ENCODE measurements at regions not wholly inside any gene's neighbourhood (a gene's known extent, or its start where the extent isn't known, plus 50 kb on each side); places are given as distances from the start of the nearest gene placed in this dataset.
A peak's percentile ranks its signal among the peaks of the same experiment; 100 is the strongest.
"Not testable (repeated sequence)": the region's sequence is repeated elsewhere in the genome, so short reads cannot be mapped to it uniquely, and the experiment has no call there.

- no peak for DNase-seq
Measured at GRCh38 chr3:14057701-14058100, 67.0 kb downstream of the CHCHD4 start.

DNA sequence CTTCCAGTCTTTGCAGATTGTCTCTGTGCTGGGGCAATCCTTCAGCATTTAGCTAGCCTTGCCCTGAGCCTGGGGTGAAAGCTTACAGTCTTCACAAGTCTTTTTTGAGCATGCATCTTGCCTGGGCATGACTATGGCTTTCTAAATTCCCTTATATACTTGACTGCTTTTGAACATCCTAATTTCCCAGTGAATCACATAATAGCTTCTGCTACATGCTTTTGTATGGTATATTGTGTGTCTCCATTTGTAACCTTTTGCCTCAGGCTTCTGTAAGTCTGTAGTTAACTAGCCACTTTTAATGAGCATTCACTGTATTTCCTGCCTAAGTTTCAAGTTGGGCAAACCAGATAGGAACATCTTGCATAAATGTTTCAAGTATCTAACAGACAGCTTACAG, 76.8 kb downstream of the CHCHD4 start:
- no peak for DNase-seq

DNA sequence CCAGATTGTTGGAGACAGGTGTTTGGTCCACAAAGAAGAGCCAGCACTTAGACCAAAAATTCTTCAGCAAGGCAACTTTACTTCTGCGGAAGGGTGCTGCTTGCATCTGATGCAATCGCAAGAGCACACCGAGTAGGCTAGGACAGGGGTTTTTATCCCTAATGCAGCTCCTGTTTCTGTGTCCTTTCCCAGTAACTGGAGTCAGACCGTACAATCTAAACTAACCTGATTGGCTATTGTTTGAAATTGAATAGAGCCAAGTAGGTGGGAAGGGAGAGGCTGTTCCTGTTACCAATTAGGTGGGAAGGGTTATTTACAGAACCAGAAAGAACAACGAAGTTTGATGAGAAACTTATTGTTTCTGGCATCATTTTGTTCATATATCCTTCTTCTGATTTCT, 77.6 kb downstream of the CHCHD4 start:
- DNase-seq: no peak

- no peak for DNase-seq
Measured at GRCh38 chr3:14042680-14043079, 82.0 kb downstream of the CHCHD4 start.

- peak; percentile 32 to 33 for DNase-seq
Measured at GRCh38 chr3:14039149-14039548, 85.5 kb downstream of the CHCHD4 start.

GRCh38 chr3:14037211-14037610, 87.5 kb downstream of the CHCHD4 start:
- no peak for DNase-seq

GRCh38 chr3:14033023-14033422, 91.6 kb downstream of the CHCHD4 start:
- no peak for DNase-seq

DNA sequence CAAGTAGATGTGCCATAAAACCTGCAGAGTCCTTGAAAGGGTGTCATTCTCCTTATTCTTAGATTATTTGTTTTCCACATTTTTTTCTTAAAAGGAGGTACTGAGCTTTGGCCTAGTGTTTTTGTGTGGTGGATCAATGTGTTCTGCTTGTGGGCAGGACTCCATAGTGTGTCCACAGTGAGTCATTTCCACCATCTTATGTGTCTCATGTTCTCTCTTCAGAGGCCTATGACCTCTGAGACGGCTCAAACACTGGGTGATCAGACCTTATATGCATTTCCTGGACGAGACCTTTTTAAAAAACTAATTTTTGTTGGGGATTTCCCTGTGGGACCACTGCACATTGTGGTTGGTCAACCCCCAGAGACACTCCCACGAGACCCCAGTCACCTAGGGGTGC, 93.4 kb downstream of the CHCHD4 start:
- DNase-seq: no peak

GRCh38 chr3:14029390-14029995, 95.2 kb downstream of the CHCHD4 start:
- DNase-seq: not testable (repeated sequence)

GRCh38 chr3:14028122-14028521, 96.5 kb downstream of the CHCHD4 start:
- DNase-seq: not testable (repeated sequence)

GRCh38 chr3:14019459-14019858, 105.2 kb downstream of the CHCHD4 start:
- no peak for DNase-seq

- no peak for DNase-seq
Measured at GRCh38 chr3:14016900-14017475, 107.7 kb downstream of the CHCHD4 start.

GRCh38 chr3:14007006-14007405, 117.7 kb downstream of the CHCHD4 start:
- peak in 1 of 2 experiments; percentile 69 for DNase-seq

DNA sequence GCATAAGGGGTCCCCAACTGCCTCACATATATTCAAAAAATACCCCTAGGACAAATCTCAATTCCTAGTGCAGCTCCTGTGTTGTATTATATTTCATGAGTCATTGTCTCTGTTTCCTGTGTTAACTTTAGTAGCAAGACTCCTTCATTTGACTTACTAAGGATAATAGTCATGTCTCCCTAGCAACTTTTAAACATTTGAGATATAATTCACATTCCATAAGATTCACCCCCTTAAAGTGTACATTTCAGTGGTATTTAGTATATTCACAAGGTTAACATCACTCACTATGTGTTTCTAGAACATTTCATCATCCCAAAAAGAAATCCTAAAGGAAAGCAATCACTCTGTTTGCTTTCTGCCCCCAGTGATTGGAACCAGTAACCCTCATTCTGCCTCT, 121.3 kb upstream of the WNT7A start:
- DNase-seq: no peak

- no peak for DNase-seq
Measured at GRCh38 chr3:14000556-14000955, 120.7 kb upstream of the WNT7A start.

GRCh38 chr3:13998831-13999230, 119.0 kb upstream of the WNT7A start:
- DNase-seq: no peak

DNA sequence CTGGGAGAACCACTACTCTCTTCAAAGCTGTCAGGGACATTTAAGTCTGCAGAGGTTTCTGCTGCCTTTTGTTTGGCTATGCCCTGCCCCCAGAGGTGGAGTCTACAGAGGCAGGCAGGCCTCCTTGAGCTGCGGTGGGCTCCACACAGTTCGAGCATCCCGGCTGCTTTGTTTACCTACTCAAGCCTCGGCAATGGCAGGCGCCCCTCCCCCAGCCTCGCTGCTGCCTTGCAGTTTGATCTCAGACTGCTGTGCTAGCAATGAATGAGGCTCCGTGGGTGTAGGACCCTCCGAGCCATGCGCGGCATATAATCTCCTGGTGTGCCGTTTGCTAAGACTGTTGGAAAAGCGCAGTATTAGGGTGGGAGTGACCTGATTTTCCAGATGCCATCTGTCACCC, 115.3 kb upstream of the WNT7A start:
- not testable (repeated sequence) for DNase-seq

GRCh38 chr3:13988925-13989324, 109.1 kb upstream of the WNT7A start:
- DNase-seq: not testable (repeated sequence)

- DNase-seq: no peak
Measured at GRCh38 chr3:13976469-13976868, 96.6 kb upstream of the WNT7A start.

DNA sequence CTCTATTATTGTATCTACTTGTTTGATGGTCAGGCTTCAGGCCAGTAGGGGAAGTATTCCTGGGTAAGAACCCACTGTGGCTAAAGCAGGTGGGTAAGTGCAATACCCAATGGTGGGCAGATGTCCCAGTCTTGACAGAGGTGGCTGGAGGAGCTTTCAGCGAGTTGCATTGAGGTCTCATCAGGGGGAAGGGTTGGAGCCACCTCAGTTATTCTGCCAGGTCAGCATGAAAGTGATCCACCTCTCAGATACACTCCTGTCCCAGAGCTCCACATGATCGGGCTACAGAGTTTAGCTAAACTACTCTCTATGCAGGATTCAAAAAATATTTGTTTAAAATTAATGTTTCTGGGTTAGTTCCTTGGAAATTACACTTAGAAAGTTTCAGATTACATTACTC, 95.8 kb upstream of the WNT7A start:
- DNase-seq: no peak

DNA sequence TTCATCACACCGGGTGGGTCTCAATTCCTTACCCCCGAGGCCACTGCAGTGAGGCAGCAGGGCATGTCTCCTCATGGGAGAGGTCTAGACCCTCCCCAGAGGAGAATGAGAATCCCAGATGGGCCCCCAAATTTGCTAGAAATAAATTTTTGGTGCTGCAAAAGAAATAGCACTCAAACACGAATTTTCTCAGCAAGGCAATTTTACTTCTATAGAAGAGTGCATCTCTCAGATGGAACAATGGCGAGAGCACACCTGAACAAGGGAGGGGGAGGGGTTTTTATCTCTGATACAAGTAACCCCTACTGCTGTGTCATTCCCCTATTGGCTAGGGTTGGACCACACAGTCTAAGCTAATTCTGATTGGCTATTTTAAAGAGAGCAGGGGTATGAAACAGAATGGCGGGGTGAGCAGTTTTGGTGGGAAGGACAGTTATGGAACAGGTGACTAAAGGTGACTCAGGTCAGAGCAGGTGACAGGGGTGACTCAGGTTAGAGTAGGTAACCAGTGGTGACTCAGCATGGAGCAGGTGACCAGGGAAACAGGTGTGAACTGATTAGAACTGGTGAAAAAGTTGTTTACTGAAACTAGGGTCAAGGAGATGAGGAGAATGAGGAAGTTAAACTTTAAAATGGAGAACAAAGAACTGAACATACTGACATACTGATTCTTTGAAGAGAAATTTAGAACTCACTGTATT, 93.0 kb upstream of the WNT7A start:
- no peak for DNase-seq

DNA sequence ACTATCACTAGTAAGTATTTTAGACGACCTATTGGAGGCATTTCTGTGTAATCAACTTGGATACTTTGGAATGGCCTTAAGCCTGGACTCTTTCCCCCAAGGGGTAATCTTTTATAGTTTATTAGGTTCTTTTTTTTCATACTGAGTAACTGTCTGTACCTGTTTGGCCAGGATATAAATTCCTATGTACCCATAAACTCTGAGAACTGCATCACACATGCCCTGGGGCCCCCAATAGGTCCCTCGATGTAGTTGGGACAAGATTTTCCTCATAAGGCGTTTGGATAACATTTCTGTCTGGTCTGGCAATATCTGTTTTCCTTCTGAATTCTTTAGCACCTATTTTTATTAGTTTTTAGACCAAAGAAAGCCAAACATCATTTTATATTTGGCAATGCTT, 86.4 kb upstream of the WNT7A start:
- no peak for DNase-seq

- DNase-seq: no peak
Measured at GRCh38 chr3:13963137-13963886, 83.4 kb upstream of the WNT7A start.
